Neural crest cell (in vitro differentiated cells): ENCODE measurements at regions not wholly inside any gene's neighbourhood (a gene's known extent, or its start where the extent isn't known, plus 50 kb on each side); places are given as distances from the start of the nearest gene placed in this dataset.
"Not testable (repeated sequence)": the region's sequence is repeated elsewhere in the genome, so short reads cannot be mapped to it uniquely, and the experiment has no call there.

Experiments used
- DNase-seq: peaks from one replicate; pipeline ENCODE4 v3.0.0; 2021; ENCODE audit warnings: low read depth, mixed read lengths, low spot score
- H3K27ac Mint-ChIP-seq: one replicate; pipeline ENCODE4 v1.8.0; 2021; ENCODE audit warnings: mild to moderate bottlenecking, mixed read lengths; ENCODE audit not compliant: unreplicated experiment
- H3K27me3 Mint-ChIP-seq: 2 replicates; pipeline ENCODE4 v1.8.0; 2021; ENCODE audit warnings: low read depth, mild to moderate bottlenecking, mixed read lengths
- H3K36me3 Mint-ChIP-seq: 2 replicates; pipeline ENCODE4 v1.8.0; 2021; ENCODE audit warnings: low read depth, mild to moderate bottlenecking, mixed read lengths
- H3K4me1 Mint-ChIP-seq: 2 replicates; pipeline ENCODE4 v1.8.0; 2021; ENCODE audit warnings: mixed read lengths
- H3K4me3 Mint-ChIP-seq: one replicate; pipeline ENCODE4 v1.8.0; 2021; ENCODE audit warnings: mild to moderate bottlenecking, mixed read lengths
- H3K9me3 Mint-ChIP-seq: 2 replicates; pipeline ENCODE4 v1.8.0; 2021; ENCODE audit warnings: mixed read lengths
- TF ChIP-seq, protein P1 (sequence below): fragments of 200-600 bp; sonication (generic); conservative IDR thresholded peaks from 2 replicates; pipeline ENCODE4 v1.5.0; 2021; ENCODE audit warnings: antibody characterized with exemption, mild to moderate bottlenecking

DNA sequence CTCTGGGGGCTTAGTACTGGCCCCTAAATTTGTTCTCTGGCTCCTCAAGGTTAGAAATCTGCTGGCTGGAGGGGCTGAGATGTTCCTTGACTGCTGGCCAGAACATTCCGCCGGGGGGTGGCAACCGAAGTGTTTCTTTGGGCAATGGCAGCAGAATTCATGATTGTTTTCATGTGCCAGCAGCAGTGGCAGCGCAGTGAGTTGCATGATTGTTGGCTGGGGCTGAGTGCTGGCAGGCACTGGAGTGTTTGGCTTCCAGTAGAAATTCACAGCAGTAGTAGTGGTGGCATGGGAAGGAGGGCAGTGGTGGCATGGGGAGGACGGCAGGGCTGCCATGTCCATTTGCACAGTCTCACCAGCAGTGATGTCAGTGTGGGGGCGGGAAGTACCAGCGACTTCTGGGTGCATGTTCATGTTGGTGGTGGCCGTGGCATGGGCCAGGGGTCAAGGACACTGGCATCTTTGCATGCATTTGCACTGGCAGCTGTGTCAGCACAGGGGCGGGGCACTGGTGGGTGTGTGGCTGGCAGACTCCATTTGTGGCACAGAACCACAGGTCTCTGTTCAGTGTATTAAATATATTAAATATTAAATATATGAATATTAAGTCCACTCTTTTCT is 130.6 kb upstream of the CDH7 start:
- Mint-ChIP-seq H3K9me3 (peaks cover 2% of the 10 kb centered on the region), H3K4me3 (no peak overlapping the region), H3K27me3 (no peaks in the 10 kb centered on the region), H3K27ac (no peak overlapping the region), H3K36me3 (no peaks in the 10 kb centered on the region), H3K4me1 (no peaks in the 10 kb centered on the region)
- no peak for DNase-seq
- TF ChIP-seq, protein P1, sequence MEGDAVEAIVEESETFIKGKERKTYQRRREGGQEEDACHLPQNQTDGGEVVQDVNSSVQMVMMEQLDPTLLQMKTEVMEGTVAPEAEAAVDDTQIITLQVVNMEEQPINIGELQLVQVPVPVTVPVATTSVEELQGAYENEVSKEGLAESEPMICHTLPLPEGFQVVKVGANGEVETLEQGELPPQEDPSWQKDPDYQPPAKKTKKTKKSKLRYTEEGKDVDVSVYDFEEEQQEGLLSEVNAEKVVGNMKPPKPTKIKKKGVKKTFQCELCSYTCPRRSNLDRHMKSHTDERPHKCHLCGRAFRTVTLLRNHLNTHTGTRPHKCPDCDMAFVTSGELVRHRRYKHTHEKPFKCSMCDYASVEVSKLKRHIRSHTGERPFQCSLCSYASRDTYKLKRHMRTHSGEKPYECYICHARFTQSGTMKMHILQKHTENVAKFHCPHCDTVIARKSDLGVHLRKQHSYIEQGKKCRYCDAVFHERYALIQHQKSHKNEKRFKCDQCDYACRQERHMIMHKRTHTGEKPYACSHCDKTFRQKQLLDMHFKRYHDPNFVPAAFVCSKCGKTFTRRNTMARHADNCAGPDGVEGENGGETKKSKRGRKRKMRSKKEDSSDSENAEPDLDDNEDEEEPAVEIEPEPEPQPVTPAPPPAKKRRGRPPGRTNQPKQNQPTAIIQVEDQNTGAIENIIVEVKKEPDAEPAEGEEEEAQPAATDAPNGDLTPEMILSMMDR: no peak

DNA sequence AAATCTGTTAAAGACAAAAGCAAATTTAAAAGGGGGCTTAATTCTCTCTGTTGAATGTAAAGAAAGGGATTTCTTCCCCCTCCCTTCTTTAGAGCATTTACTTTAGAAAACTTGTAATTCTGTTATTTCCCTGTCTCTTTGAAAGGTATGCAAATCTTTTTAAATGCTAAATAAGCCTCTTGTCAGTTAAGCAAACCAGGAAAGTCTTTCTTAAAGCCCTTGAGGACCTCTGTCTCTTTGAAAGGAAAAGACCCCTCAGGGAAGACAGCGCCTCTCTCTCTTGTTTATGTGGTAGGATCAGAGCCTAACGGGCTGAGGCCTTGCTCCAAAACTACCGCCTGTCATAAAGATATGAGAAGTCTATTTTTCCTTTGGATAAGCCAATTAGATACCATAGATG is 139.9 kb upstream of the CDH7 start:
- DNase-seq: no peak
- no peak overlapping the region for H3K27ac Mint-ChIP-seq
- H3K4me3 Mint-ChIP-seq: no peak overlapping the region
- H3K36me3 Mint-ChIP-seq: peaks cover 4% of the 10 kb centered on the region
- no peaks in the 10 kb centered on the region for H3K27me3 Mint-ChIP-seq
- H3K4me1 Mint-ChIP-seq: peaks cover 17% of the 10 kb centered on the region
- TF ChIP-seq, protein P1: no peak
- peaks cover 3% of the 10 kb centered on the region for H3K9me3 Mint-ChIP-seq

DNA sequence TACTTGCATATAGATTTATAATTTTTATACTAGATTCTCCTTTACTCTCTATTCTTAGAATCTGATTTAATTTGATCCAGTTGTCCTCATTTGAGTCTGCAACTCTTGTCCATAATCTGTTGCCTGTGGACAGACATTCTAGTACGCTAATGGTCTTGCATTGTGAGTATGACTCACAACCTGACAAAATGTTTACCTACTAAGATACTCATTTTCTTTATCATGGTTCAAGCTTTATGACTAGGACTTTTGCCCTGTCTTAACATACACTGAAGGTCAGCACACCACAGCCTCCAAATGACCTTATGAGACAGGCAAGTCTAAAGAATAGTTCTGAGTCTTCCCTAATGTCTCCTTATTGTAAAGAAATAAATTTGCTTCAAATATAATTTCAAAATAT is 142.3 kb upstream of the CDH7 start:
- DNase-seq: no peak
- peaks cover 4% of the 10 kb centered on the region for H3K36me3 Mint-ChIP-seq
- H3K4me3 Mint-ChIP-seq: no peak overlapping the region
- H3K27me3 Mint-ChIP-seq: no peaks in the 10 kb centered on the region
- no peak overlapping the region for H3K27ac Mint-ChIP-seq
- peaks cover 17% of the 10 kb centered on the region for H3K4me1 Mint-ChIP-seq
- H3K9me3 Mint-ChIP-seq: peaks cover 8% of the 10 kb centered on the region
- TF ChIP-seq, protein P1: no peak

DNA sequence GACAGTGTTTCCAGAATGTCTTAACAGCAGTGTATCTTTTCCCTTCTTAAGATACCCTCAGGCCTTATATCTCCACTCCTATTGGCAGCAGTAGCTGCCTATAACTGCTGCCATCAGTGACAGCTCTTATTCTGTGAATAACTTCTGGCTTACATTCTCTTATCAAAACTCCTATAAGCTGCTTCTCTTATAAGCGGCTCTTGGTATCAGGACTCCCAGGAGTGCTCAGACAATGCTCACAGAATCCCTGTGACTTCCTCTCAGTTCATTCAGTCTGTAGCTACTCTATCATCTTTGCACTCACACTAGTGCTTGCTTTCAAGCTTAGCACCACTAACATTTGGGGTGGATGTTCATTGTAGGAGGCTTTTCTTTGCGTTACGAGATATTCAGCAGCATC is 143.7 kb upstream of the CDH7 start:
- H3K4me3 Mint-ChIP-seq: no peak overlapping the region
- H3K9me3 Mint-ChIP-seq: peaks cover 8% of the 10 kb centered on the region
- no peak overlapping the region for H3K27ac Mint-ChIP-seq
- peaks cover 17% of the 10 kb centered on the region for H3K4me1 Mint-ChIP-seq
- no peak for DNase-seq
- H3K27me3 Mint-ChIP-seq: no peaks in the 10 kb centered on the region
- TF ChIP-seq, protein P1: no peak
- H3K36me3 Mint-ChIP-seq: peaks cover 4% of the 10 kb centered on the region

DNA sequence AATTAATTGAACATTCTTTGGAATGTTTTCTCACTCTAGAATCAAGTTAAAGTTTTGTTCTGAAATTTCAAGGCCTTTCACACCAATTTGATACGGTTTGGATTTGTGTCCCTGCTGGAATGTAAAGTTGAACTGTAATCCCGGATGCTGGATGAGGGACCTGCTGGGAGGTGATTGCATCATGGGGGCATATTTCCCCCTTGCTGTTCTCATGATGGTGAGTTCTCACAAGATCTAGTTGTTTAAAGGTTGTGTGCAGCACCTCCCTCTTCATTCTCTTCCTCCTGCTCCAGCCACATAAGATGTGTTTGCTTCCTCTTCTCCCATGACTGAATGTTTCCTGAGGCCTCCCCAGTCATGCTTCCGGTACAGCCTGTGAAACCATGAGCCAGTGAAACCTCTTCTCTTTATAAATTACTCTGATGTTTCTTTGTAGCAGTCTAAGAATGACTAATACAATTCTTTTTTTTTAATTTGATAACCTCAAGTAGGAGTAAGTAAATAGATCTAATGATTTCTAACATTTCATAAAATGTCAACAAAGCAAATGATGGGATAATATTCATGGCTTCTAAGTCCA is 144.2 kb upstream of the CDH7 start:
- Mint-ChIP-seq H3K27me3 (no peaks in the 10 kb centered on the region), H3K4me3 (no peak overlapping the region), H3K27ac (no peak overlapping the region), H3K9me3 (peaks cover 8% of the 10 kb centered on the region), H3K4me1 (peaks cover 14% of the 10 kb centered on the region), H3K36me3 (peaks cover 4% of the 10 kb centered on the region)
- TF ChIP-seq, protein P1: no peak
- no peak for DNase-seq

DNA sequence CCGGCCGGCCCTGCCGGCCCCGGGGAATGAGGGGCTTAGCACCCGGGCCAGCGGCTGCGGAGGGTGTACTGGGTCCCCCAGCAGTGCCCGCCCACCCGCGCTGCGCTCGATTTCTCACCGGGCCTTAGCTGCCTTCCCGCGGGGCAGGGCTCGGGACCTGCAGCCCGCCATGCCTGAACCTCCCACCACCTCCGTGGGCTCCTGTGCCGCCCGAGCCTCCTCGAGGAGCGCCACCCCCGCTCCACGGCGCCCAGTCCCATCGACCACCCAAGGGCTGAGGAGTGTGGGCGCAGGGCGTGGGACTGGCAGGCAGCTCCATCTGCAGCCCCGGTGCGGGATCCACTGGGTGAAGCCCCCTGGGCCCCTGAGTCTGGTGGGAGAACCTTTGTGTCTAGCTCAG is 145.5 kb upstream of the CDH7 start:
- not testable (repeated sequence) for H3K4me3 Mint-ChIP-seq, H3K27ac Mint-ChIP-seq, H3K9me3 Mint-ChIP-seq, H3K36me3 Mint-ChIP-seq, H3K4me1 Mint-ChIP-seq, DNase-seq, H3K27me3 Mint-ChIP-seq
